ENCODE measurements at regions not wholly inside any gene's neighbourhood (a gene's known extent, or its start where the extent isn't known, plus 50 kb on each side); places are given as distances from the start of the nearest gene placed in this dataset.

DNA sequence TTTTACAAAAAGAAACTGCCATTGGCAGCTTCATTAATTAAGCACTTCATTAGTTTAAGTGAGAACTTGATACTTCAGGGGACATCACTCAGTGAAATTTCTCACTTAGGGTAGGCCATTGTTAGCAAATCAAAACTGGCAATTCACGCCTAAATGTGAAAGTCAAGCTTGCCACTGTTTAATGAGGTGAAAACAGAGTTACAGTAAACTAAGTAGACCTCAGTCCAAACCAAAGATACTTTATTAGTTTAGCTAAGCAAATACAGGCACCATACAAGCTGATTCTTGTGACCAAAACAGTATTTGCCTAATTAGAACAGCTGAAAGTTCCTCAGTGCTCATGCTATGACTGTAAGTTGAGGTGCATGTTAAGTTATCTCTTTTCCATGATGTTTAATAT lies 176.5 kb upstream of the CPNE8 start:
- H3K27me3 Mint-ChIP-seq (ENCODE audit: low read depth): peaks cover 2% of the 10 kb centered on the region; the same call in 1 of the 2 replicates
- Histone ChIP-seq H3K23ac (ENCODE audit: insufficient read length, low read depth, low read length) (no peak overlapping the region), H3T11ph (ENCODE audit: low read length) (no peak overlapping the region), H4K91ac (ENCODE audit: insufficient read length, low read depth, low read length) (no peak overlapping the region), H3K9ac (ENCODE audit: extremely low read depth, insufficient read length, low read length) (no peak overlapping the region), H3K27ac (ENCODE audit: insufficient read length, low read depth, low read length) (no peak overlapping the region), H3K79me2 (ENCODE audit: insufficient read depth, low read length) (no peaks in the 10 kb centered on the region), H2BK12ac (ENCODE audit: insufficient read length, low read depth, low read length) (no peak overlapping the region), H2BK5ac (ENCODE audit: insufficient read length, low read length) (no peak overlapping the region), H3K79me1 (ENCODE audit: insufficient read depth, low read depth, low read length, poor library complexity, severe bottlenecking) (no peaks in the 10 kb centered on the region), H3K14ac (ENCODE audit: insufficient read depth, low read length) (no peak overlapping the region), H3K18ac (ENCODE audit: insufficient read length, low read depth, low read length) (no peak overlapping the region), H3K4me1 (ENCODE audit: insufficient read depth, low read length) (no peaks in the 10 kb centered on the region), H3K56ac (ENCODE audit: insufficient read length, low read depth, low read length) (no peak overlapping the region), H3K4ac (ENCODE audit: low read depth, low read length) (no peak overlapping the region), H3K4me2 (ENCODE audit: insufficient read depth, insufficient read length, low read length) (no peak overlapping the region), H2AK5ac (ENCODE audit: insufficient read length, low read length) (no peak overlapping the region), H3K23me2 (ENCODE audit: insufficient read length, low read depth, low read length, poor library complexity, severe bottlenecking) (no peaks in the 10 kb centered on the region), H4K20me1 (ENCODE audit: control insufficient read depth, insufficient read depth, insufficient read length) (no peaks in the 10 kb centered on the region), H4K8ac (replicated peaks; ENCODE audit: insufficient read length, low read depth, low read length) (no peak overlapping the region), H3K27me3 (ENCODE audit: insufficient read depth, low read length) (no peaks in the 10 kb centered on the region), H2BK120ac (ENCODE audit: low read depth, low read length, poor library complexity, severe bottlenecking) (no peak overlapping the region), H3K9me3 (ENCODE audit: control insufficient read depth, low read depth, low read length) (no peaks in the 10 kb centered on the region), H2BK15ac (ENCODE audit: low read depth, low read length) (no peak overlapping the region), H4K5ac (ENCODE audit: insufficient read length, low read depth, low read length) (no peak overlapping the region), H2BK20ac (ENCODE audit: low read depth, low read length, poor library complexity, severe bottlenecking) (no peak overlapping the region), H2AFZ (ENCODE audit: low read length) (no peak overlapping the region)
- no peaks in the 10 kb centered on the region for H3K36me3 Mint-ChIP-seq (ENCODE audit: insufficient read depth in 1 of 3, low read depth in 3 of 3)
- no CpG with 5 or more reads among the region's 1 CpG for WGBS (ENCODE audit: extremely low coverage, insufficient read length, low lambda C conversion rate)
- peaks cover 0 to 5% of the 10 kb centered on the region in 2 experiments; a peak in 1 of 4 replicates for H3K4me1 Mint-ChIP-seq
- H3K27ac Mint-ChIP-seq: no peak overlapping the region
- TF ChIP-seq, protein P1, sequence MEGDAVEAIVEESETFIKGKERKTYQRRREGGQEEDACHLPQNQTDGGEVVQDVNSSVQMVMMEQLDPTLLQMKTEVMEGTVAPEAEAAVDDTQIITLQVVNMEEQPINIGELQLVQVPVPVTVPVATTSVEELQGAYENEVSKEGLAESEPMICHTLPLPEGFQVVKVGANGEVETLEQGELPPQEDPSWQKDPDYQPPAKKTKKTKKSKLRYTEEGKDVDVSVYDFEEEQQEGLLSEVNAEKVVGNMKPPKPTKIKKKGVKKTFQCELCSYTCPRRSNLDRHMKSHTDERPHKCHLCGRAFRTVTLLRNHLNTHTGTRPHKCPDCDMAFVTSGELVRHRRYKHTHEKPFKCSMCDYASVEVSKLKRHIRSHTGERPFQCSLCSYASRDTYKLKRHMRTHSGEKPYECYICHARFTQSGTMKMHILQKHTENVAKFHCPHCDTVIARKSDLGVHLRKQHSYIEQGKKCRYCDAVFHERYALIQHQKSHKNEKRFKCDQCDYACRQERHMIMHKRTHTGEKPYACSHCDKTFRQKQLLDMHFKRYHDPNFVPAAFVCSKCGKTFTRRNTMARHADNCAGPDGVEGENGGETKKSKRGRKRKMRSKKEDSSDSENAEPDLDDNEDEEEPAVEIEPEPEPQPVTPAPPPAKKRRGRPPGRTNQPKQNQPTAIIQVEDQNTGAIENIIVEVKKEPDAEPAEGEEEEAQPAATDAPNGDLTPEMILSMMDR (conservative IDR thresholded peaks at IDR 0.05): no peak
- DNase-seq: no peak
- H3K4me3 Mint-ChIP-seq: no peak overlapping the region
- H3K9me3 Mint-ChIP-seq: no peaks in the 10 kb centered on the region; a peak in 1 of 5 replicates

All from H9 (cell line).